Stimulated activated CD4-positive, alpha-beta T cell treated with anti-CD3 and anti-CD28 coated beads, Interleukin-2, amount 100 ng/mL, for 48 hours (primary cell): ENCODE measurements at regions not wholly inside any gene's neighbourhood (a gene's known extent, or its start where the extent isn't known, plus 50 kb on each side); places are given as distances from the start of the nearest gene placed in this dataset.
"Not testable (repeated sequence)": the region's sequence is repeated elsewhere in the genome, so short reads cannot be mapped to it uniquely, and the experiment has no call there.

Experiments
- DNase-seq, 2 donors: peaks; one replicate each; pipeline ENCODE4 v3.0.0-alpha.2; 2020

DNA sequence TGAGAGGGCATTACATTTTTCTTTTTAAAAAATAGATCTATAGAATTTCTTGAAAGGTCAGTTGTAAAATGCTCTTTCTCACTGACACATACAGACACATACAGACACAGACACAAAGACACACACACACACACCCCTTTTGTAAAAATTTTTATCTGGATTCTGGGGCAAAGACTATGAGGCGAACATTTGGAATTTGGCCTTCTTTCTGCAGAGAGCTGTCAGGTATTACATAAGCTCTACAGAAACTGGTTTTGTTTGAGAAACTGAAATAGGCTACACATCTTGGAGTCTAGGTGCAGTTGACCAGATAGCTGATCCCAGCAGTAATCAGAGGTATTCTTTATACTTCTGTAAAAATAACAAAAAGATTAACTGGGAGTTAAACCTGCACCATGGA is 315.9 kb upstream of the RPS23 start:
- no peak for DNase-seq

DNA sequence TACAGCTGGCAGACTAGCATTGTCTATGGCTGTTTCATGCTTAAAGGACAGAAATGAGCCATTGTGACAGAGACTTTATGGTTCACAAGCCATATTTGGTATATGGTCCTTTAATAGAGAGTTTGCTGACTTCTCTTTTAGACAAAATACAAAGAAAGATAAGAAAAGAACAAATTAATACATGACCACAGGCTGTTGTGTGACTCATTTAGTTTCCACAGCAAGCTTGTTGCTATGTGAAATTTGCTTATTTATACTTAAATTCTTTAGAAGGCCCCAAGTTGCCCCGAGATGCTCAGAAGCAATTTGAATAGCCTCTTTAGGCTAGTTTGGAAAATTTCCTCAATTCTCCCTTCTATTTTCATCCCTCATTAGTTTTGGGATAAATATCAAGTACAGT is 315.3 kb upstream of the RPS23 start:
- DNase-seq, result no peak

DNA sequence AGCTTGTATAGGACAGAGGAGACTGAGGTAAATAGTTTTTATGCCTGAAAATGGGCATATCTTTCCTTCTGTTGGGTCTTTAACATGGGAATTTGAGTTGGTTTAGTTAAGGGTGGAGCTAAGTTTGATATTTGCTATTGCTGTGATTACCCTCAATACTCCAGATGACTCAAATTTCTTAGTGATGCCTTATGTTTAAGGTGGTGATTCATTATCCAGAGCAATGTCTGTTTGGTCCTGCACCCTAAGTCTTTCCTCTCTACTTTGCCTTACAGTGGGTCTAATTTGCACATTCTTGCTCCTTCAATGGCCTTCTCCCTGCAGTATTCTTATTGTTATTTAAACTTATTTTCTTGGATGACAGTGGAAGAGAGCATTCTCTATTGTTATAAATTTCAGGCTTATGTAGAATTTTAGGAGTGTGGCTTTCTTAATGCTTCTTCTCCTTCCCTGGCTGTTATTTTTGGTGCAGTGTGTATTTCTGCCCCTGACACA is 312.9 kb upstream of the RPS23 start:
- DNase-seq, result no peak

DNA sequence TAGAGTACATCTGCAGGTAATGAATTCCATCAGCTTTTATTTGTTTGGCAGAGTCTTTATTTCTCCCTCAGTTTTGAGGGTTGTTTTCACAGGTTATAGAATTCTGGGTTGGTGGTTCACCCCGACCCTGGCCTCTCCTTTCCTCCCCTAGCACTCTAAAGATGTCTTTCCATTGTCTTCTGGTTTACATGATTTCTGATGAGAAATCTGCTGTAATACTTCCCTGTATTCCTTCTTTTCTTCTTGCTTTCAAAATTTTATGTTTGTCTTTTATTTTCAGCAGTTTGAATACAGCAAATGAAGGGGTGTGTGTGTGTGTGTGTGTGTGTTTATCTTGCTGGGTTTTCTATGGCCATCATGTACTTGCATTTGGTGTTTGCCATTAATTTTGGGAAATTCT is 312.0 kb upstream of the RPS23 start:
- DNase-seq, result no peak

DNA sequence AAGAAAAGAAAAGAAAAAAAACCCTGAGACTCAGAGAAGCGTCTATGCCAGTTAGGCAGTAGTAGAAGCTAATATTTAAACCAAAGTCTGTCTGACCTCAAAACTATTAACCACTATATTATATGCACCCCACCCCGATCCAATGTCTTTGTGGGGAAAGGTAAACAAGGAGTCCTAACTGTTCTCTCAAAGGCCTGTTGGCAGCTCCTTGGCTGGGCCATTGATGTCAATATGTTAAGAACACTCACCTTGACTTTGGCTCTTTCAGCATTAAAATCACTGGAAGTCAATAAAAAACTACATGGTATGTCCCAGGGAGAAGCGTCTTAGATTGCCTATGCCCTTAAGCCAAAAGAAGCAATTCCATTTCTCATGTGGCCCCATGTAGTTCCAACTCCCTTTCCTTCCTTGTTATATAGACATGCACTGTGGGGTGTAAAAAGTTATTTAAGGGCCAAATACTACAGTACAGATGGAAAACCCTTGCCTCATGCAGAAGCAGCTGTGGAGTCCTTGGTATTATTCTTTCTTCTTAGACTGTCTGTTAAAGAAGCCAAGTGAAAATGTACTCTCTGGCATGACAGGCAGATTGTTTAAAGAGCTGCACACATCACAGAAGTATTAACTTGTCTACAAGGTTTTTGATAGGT is 308.6 kb upstream of the RPS23 start:
- DNase-seq, result no peak

DNA sequence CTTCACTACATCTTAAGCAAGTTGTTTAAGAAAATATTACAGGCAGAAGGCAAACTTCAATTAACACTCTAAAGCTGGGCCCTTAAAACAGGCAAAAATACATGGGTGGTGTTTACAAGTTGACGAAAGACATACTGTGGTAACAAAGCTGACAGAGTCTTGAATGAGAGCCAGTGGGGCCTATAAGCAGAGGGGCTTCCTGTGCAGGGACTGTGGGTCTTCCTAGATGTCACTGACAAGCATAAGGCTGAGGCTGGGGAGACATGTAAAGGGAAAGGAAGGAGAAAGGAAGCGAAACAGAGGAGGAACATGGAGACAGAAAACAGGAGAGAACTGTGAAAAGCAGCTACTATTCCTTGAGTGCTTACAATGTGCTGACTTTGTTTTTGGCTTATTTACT is 308.0 kb upstream of the RPS23 start:
- DNase-seq, result no peak

DNA sequence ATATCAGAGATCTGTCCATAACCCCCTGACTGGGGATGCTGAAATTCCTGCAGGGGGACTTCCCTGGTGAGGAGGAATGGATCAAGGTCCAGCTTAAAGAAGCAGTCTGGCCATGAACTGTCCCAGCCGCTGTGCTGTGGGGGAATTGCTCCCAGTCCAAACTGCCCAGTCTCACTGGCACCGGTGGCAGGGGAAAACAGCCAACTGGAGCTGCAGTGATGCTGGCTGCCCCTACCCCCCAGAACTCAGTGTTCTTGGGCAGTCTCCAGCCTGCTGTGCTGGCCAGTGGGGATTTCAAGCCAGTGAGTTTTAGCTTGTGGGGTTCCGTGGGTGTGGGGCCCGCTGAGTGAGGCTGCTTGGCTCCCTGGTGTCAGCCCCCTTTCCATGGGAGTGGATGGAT is 306.5 kb upstream of the RPS23 start:
- no peak for DNase-seq

DNA sequence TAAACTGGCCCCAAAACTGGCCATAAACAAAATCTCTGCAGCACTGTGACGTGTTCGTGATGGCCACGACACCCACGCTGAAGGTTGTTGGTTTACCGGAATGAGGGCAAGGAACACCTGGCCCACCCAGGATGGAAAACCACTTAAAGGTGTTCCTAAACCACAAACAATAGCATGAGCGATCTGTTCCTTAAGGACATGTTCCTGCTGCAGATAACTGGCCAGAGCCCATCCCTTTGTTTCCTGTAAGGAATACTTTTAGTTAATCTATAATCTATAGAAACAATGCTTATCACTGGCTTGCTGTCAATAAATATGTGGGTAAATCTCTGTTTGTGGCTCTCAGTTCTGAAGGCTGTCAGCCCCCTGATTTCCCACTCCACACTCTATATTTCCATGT is 305.2 kb upstream of the RPS23 start:
- DNase-seq, result not testable (repeated sequence)

DNA sequence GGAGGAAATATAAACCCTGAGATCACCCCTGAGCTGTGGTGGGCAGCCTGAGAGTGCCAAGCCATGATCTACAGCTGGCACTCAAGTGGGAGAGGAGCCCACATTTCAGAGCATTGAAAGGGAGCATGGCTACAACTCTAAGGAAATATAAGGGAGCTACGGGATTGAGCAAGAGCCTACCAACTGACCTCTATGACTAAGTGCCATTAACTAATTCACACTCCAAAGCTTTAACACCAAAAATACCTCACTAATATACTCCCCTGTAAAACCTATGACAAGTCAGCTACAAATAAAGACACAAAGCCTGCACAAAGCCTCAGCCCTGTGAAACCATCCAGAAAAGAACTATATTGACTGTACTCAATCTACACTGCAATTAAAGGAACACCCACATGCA is 286.8 kb upstream of the RPS23 start:
- DNase-seq, result no peak

DNA sequence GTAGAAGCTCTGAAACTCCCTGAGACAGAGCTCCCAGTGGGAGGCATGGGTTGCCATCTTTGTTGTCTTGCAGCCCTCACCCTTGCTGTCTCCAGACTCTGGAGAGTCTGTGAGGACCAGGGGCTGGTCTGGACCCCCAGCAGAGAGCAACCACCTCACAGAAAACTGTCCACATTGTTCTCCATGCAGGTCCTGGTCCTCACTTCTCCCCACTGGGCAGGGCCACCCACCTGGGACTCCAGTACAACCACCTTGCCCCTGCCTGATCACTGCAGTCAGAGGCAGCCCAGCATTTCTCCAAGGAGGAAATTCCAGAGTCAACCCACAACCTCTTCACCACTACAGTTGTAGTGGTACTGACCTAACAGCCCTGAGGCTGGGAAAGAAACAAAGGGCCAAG is 285.6 kb upstream of the RPS23 start:
- no peak for DNase-seq

DNA sequence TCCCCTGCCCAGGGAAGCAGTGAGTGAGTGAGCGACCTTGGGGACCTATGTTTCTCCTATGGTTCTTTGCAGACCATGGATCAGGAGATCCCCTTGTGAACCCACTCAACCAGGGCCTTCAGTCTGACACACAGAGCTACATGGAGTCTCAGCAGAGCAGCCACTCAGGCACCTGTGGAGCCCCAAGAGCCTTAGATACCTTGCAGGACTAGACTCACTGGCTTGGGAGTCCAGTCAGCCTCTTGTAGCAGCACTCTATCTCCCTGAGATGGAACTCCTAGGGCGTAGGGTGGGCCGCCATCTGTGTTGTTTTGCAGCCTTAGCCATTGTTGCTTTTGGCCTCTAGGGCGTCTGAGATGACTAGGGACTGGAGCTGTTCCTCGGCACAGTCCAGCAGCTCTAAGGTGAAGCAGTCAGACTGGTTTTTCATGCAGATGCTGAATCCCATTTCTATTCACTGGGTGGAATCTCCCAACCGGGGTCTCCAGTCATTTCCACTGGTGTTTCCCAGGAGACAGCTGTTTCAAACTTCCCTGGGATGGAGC is 284.6 kb upstream of the RPS23 start:
- no peak for DNase-seq

DNA sequence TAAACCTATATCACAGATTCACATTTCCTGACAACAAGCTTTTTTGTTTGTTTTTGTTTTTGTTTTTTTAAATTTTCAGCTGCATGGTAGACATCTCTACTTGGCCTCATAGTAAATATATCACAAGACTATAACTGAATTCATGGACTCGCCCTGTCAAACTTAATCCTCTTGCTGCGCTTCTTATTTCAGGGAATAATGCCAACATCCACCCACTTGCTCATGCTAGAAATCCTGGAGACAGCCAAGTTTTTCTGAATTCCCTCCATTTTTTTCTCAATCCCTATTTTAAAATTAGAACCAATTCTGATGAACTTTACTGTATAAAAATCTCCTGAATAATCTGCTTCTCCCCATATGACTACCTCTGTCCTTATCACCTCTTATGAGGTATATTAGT is 283.6 kb upstream of the RPS23 start:
- DNase-seq, result no peak

DNA sequence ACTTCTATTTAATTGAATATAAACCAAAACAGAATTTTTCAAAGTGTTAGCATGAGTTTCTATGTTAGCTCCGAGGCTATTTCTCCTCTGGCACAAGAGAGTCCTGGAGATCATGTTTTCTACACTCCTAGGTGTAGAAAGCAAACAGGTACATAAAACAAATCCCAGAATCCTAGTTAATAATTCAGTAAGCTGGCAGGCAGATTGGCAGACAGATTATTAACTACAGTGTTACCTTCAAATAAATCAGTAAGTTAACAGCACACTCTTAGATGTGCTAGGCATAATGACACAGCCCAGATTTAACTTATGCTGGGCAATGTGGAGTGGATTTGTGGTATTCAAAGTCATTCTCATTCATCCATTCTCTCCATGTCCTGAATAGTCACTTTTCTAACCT is 282.8 kb upstream of the RPS23 start:
- DNase-seq, result no peak

DNA sequence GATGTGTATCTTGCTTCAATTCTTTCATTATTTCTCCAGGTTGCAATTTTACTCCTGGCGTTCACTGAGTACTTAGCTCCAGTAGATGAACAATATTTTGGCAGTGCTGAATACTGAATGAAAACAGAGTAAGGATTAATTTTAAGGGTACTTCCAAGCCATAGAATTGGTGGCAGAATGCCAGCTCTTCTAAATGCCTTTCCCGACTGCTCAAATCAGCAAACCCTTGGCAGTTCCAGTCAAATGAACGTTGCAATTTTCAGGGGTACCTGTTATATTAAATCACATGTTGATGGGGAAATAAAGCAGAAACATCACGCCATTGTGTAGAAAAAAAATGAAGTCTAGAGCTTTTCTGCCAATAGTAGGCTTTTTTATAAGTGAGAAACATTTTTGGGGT is 282.4 kb upstream of the RPS23 start:
- DNase-seq, result no peak

DNA sequence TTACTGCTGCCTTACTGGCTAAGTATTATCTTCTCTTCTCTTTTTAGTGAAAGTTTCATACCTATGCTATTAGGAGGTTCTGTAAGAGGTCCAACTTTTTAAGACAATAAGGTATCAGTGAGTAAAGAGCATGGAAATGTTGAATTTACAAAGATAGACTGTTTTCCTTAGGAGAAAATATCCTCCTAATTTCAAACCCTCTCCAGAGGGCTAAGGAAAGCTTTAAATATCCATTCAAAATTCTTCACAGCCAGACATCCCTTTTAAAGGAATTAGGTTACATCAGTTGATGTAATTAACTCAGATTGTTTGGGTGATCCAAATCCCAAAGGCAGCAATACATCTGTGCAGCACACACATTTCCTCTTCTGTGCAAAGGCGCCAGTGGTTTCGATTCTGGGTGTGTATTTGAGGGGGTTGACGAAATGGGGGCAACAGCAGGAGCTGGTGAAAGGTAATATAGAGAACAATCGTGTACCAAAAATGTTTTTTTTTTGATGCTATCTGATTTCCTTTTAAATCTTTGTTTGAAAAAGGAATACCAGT is 273.8 kb upstream of the RPS23 start:
- no peak for DNase-seq

DNA sequence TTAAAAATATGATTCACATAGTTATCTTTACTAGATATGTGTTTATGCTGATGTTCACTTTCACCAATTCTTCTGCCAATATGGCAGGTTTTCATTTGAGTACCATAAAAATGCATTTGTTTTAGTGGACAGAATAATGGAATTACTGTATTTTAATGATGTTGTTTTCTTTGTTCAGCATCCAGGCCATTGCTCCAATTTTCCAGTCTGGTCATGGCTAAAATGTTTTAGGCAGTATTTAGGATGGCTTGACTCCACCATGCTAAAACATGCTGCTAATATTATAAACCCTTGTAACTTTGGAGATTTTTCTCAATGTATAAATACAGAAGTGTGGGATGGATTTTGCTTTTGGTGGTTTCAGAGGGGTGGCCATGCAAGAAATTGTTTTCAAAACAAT is 273.0 kb upstream of the RPS23 start:
- no peak for DNase-seq

DNA sequence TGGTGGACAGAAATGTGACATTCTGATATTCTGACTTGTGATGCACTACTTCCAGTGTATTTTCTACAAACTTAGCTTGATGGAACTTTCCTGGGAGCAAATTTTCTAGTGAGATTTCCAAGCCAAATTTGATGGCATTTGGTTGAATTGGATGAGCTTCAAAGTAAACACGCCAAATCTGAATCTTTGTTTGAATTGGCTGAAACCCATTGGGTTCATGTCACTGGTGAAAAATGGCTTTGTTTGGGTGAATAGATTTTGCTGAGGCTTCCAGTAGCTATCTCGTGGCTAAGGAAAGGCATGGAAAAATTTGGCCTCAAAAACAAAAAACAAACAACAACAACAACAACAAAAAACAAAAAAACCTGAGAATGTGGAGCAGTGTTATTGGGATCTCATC is 271.1 kb upstream of the RPS23 start:
- no peak for DNase-seq

DNA sequence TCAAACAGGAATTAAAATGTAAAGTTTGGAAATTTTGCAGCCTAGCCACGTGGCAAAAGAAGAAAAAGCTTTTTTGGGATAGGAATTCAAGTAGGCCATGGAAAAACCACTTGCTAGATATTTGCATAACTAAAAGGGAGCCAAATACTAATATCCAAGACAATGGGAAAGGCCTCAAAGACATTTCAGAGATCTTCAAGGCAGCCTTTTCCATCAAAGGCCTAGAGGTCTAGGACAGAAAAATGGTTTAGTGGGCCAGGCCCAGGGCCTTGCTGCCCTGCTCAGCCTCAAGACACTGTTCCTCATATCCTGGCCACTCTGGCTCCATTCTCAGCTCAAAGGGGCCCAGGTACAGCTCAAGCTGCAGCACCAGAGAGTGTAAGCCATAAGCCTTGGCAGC is 265.9 kb upstream of the RPS23 start:
- DNase-seq, result no peak

DNA sequence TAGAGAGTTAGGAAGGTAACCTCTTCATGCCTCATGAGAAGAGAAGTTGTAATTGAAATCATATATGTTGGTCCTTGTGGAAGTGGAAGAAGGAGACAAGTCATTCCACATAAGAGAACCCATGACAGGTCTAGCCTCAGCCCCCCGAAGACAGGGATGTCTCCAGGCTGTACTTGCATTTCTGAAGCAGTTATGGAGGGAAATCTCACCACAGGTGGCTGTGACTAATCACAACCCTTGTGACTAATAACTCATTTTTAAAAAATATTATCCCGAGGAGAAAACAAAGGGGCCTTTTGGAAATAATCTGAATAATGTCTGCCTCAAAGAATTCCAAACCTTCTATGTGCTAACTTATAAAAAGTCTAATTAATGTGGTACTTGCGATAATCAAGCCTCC is 262.1 kb upstream of the RPS23 start:
- no peak for DNase-seq

DNA sequence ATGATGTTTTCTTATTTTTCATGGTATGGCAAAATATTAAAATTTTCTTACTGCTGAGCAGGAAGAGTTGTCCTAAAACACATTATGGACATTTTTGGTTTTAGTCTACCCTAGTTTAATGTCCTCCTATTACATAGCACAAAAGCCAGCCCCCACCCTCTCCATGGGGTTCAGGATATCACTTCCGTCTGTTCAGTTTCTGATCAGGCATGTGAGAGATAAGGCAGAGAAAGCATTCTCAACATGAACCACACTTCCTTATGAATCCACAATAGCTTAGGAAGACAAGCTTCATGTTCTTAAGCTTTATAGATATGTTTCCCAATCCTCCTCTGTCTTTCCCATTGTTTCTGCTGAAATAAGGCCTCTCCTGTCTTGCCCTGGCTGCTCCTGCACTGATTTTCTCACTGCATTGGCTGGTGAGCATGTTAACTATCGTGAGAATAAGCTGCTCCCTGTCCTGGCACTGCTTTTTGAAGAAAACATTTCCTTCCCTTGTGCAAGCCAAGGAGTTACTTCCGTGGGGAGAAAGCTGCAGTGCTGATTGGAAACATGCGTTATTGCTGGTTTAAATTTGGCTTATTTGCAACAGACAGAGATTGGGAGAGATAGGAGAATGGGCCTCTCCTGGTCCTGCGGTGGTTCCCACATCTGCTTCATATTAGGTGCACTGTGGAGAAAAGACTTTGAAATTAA is 260.3 kb upstream of the RPS23 start:
- DNase-seq, result no peak

DNA sequence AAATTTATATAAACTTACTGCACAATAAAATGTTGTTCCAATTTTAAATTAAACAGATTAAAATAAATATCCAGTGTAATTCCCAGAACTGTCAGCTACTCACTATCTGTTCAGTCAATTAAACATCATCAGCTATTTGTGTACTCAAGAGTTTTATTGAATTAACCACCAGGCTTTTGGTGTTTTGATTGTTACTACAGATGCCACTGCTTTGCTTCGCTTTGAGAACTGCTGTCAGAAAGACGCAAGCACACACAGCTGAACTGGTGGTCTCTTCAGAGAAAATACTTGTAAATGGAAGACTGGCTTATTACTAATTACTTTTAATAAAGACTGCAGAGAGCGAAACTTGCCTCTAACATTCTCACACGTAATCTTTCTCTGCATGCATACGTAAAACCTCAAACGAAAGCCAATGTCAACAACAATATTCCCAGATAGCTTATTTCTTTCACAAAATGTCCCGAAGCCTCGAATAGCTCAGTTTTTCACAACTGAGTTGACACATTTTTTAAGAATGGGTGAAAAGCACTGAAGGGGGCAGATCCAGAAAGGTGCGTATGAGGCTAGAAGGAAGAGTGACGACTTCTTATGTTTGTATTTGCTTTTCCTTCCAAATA is 259.6 kb upstream of the RPS23 start:
- no peak for DNase-seq

DNA sequence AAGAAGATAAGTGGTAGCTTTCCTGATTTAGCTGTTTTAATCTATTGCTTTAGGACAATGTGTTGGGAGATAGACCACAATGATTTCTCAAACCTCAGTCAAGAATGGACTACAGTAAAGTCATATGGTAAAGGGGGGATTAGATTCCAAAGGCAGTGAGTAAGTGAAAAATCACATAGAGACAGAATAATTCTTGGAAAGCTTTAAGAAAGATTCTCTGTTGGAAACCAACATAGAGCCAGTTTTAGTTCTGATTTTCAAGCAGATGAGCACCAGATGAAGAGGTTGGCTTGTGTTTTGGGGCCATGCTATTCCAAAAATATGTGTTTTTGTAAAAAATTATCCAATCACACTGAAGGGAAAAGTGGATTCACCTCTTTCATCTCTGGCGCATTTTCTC is 256.8 kb upstream of the RPS23 start:
- no peak for DNase-seq

DNA sequence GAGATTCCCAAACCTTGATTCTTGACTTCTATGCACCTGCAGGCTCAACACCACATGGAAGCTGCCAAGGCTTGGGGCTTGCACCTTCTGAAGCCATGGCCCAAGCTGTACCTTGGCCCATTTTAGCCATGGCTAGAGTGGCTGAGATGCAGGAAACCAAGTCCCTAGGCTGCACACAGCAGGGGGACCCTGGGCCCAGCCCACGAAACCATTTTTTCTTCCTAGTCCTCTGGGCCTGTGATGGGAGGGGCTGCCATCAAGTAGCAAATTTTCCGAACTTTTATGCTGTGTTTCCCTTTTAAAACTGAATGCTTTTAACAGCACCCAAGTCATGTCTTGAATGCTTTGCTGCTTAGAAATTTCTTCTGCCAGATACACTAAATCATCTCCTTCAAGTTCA is 253.9 kb upstream of the RPS23 start:
- not testable (repeated sequence) for DNase-seq

DNA sequence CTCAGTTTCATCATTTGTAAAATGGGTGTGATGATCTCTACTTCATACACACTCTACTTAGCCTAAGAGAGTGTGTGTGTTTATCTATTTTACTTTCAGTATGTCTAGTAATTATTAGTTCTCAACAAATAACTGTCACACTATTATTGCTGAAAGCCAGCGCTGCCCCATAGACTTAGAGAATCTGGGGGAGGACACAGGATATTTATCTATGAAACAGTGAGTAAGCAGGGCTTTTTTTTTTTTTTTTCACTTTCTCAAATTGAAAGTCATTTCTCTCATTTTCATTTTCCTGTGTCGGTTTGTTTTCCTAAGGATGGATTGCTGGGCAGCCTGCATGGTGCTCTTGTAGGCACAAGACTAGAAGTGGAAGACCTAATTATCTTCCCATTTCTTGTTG is 248.4 kb upstream of the RPS23 start:
- no peak for DNase-seq
